Keratinocyte (primary cell): ENCODE measurements at regions not wholly inside any gene's neighbourhood (a gene's known extent, or its start where the extent isn't known, plus 50 kb on each side); places are given as distances from the start of the nearest gene placed in this dataset.

ENCODE experiments used
- DNase-seq: peaks from one replicate; pipeline ENCODE4 v3.0.0-alpha.2; 2011; ENCODE audit warnings: low read depth, missing footprints, low spot score
- FAIRE-seq: peaks from 2 replicates; lab custom pipeline; 2011; peaks lifted over from hg19 to GRCh38; lab: Jason Lieb, UNC
- H2AFZ ChIP-seq: 2 replicates; pipeline ENCODE4 v1.6.0; 2012; ENCODE audit warnings: low read length, control low read depth, inconsistent platforms; ENCODE audit not compliant: control insufficient read depth
- H3K27ac ChIP-seq: 2 replicates; pipeline ENCODE4 v1.5.1; 2011; ENCODE audit warnings: low read length; ENCODE audit not compliant: control insufficient read depth, insufficient read depth
- H3K27me3 ChIP-seq: 3 replicates; pipeline ENCODE4 v1.6.0; 2011; ENCODE audit warnings: low read length; ENCODE audit not compliant: control insufficient read depth, insufficient read depth; ENCODE audit errors: extremely low read depth
- H3K36me3 ChIP-seq, 2 experiments: 2 replicates in 1 of 2; 3 replicates in 1 of 2; pipeline ENCODE4 v1.5.1; 2011; ENCODE audit warnings: low read length in 2 of 2, mild to moderate bottlenecking in 1 of 2; ENCODE audit not compliant: control insufficient read depth in 2 of 2, insufficient read depth in 2 of 2; ENCODE audit errors: extremely low read depth in 1 of 2
- H3K4me1 ChIP-seq: 3 replicates; pipeline ENCODE4 v1.5.1; 2011; ENCODE audit warnings: low read length; ENCODE audit not compliant: control insufficient read depth, insufficient read depth; ENCODE audit errors: extremely low read depth
- H3K4me2 ChIP-seq: 3 replicates; pipeline ENCODE4 v1.6.0; 2011; ENCODE audit warnings: low read depth, low read length; ENCODE audit not compliant: control insufficient read depth, insufficient read depth; ENCODE audit errors: extremely low read depth
- H3K4me3 ChIP-seq, 3 experiments: fragments of 200-600 bp in 1 of 3; sonication (generic) in 1 of 3; 2 replicates in 2 of 3; 3 replicates in 1 of 3; pipeline ENCODE4 v1.5.1; 2011 to 2016; ENCODE audit warnings: low read length in 3 of 3, mild to moderate bottlenecking in 3 of 3, control low read depth in 2 of 3, inconsistent platforms in 1 of 3, low read depth in 1 of 3, mixed read lengths in 1 of 3, mixed run types in 1 of 3, moderate library complexity in 1 of 3; ENCODE audit not compliant: control insufficient read depth in 2 of 3, insufficient read depth in 2 of 3; ENCODE audit errors: extremely low read depth in 1 of 3
- H3K79me2 ChIP-seq: 2 replicates; pipeline ENCODE4 v1.6.0; 2012; ENCODE audit warnings: low read length; ENCODE audit not compliant: control insufficient read depth, insufficient read depth
- H3K9ac ChIP-seq: 3 replicates; pipeline ENCODE4 v1.6.0; 2011; ENCODE audit warnings: low read length; ENCODE audit not compliant: control insufficient read depth, insufficient read depth; ENCODE audit errors: extremely low read depth
- H3K9me1 ChIP-seq: 3 replicates; pipeline ENCODE4 v1.6.0; 2011; ENCODE audit warnings: low read length; ENCODE audit not compliant: control insufficient read depth, insufficient read depth; ENCODE audit errors: extremely low read depth
- H3K9me3 ChIP-seq: 2 replicates; pipeline ENCODE4 v1.5.1; 2012; ENCODE audit warnings: low read depth, low read length; ENCODE audit not compliant: control insufficient read depth
- H4K20me1 ChIP-seq: 3 replicates; pipeline ENCODE4 v1.6.0; 2011; ENCODE audit warnings: low read length; ENCODE audit not compliant: control insufficient read depth, insufficient read depth; ENCODE audit errors: extremely low read depth
- CTCF ChIP-seq, 3 experiments: IDR thresholded peaks in 1 of 3; conservative IDR thresholded peaks in 1 of 3; optimal IDR thresholded peaks in 1 of 3; 2 replicates in 2 of 3; 3 replicates in 1 of 3; pipeline versions ENCODE3 to v1.5.1; 2011; ENCODE audit warnings: low read length in 3 of 3, mild to moderate bottlenecking in 3 of 3, moderate library complexity in 2 of 3, control low read depth in 1 of 3, inconsistent platforms in 1 of 3; ENCODE audit not compliant: insufficient read depth in 2 of 3; ENCODE audit errors: extremely low read depth in 1 of 3
- EZH2 ChIP-seq: IDR thresholded peaks from one replicate; pipeline ENCODE4 v1.6.1; 2012; ENCODE audit warnings: inconsistent platforms, mild to moderate bottlenecking, low read length, moderate library complexity
- dilution Hi-C: fragments of 300-500 bp; cut with MboI; formaldehyde crosslinking; loops from one replicate; pipeline ENCODE4 v1.7.0; 2020; ENCODE audit warnings: low sequenced_read_pairs; ENCODE audit not compliant: extremely low pct_ligation_motif_present

- Histone ChIP-seq H3K27me3 (no peaks in the 10 kb centered on the region), H3K9me3 (no peaks in the 10 kb centered on the region), H2AFZ (no peak overlapping the region), H3K4me1 (peaks cover 2% of the 10 kb centered on the region), H3K27ac (no peak overlapping the region), H3K79me2 (no peaks in the 10 kb centered on the region), H4K20me1 (no peaks in the 10 kb centered on the region), H3K4me3 (no peak overlapping the region), H3K36me3 (no peaks in the 10 kb centered on the region), H3K9ac (no peak overlapping the region), H3K9me1 (no peaks in the 10 kb centered on the region), H3K4me2 (no peak overlapping the region)
- TF ChIP-seq EZH2, result no peak
- no peak for TF ChIP-seq CTCF (optimal IDR thresholded peaks at IDR 0.05 in 1 of 3, IDR thresholded peaks at IDR 0.05 in 1 of 3, conservative IDR thresholded peaks at IDR 0.05 in 1 of 3; ENCODE audit: extremely low read depth in 1 of 3, insufficient read depth in 2 of 3, low read length in 3 of 3)
- FAIRE-seq (no peak), DNase-seq (no peak)
- dilution Hi-C loops, result no loop called here
Measured at GRCh38 chr2:188079196-188079595, 212.5 kb upstream of the GULP1 start.

GRCh38 chr2:188085421-188085820 is 206.3 kb upstream of the GULP1 start:
- FAIRE-seq, result no peak

More at GRCh38 chr2:188085421-188085820, 206.3 kb upstream of the GULP1 start:
- Histone ChIP-seq H3K9me3 (no peaks in the 10 kb centered on the region), H2AFZ (no peak overlapping the region), H3K36me3 (no peaks in the 10 kb centered on the region), H4K20me1 (no peaks in the 10 kb centered on the region), H3K79me2 (no peaks in the 10 kb centered on the region), H3K27me3 (no peaks in the 10 kb centered on the region), H3K27ac (no peak overlapping the region), H3K4me2 (no peak overlapping the region), H3K9ac (no peak overlapping the region), H3K4me3 (no peak overlapping the region), H3K4me1 (no peaks in the 10 kb centered on the region), H3K9me1 (no peaks in the 10 kb centered on the region)
- dilution Hi-C loops, result loop anchor here (10.0 kb wide), 1 partner anchor 91 kb away; no protein-coding TSS in a partner anchor
- DNase-seq, result no peak
- TF ChIP-seq EZH2, result no peak
- no peak for TF ChIP-seq CTCF (optimal IDR thresholded peaks at IDR 0.05 in 1 of 3, IDR thresholded peaks at IDR 0.05 in 1 of 3, conservative IDR thresholded peaks at IDR 0.05 in 1 of 3; ENCODE audit: extremely low read depth in 1 of 3, insufficient read depth in 2 of 3, low read length in 3 of 3)
